IMR-90 (cell line): ENCODE measurements at regions not wholly inside any gene's neighbourhood (a gene's known extent, or its start where the extent isn't known, plus 50 kb on each side); places are given as distances from the start of the nearest gene placed in this dataset.

Experiments
- ATAC-seq: fragments of 200-7000 bp; cut with Tn5 transposase; 2 replicates; pipeline ENCODE4 v1.9.1; 2020; ENCODE audit warnings: low read depth, mild to moderate bottlenecking, moderate library complexity
- BruUV-seq: library from RNA; stranded (reverse); fragments of 400-500 nt; replicated peaks from 2 replicates; lab custom pipeline; 2021; lab: Mats Ljungman, UMichigan
- CTCF ChIA-PET: fragments of 300-600 bp; formaldehyde crosslinking; extraction: SDS; loops from one replicate; lab custom pipeline; 2021; ENCODE audit warnings: antibody characterized with exemption; lab: Yijun Ruan, JAX
- POLR2A ChIA-PET: fragments of 300-600 bp; sonication (Branson Sonifier 250); formaldehyde crosslinking; loops from one replicate; lab custom pipeline; 2022; ENCODE audit warnings: antibody characterized with exemption; ENCODE audit not compliant: unreplicated experiment; lab: Charles Lee
- DNase-seq: peaks from one replicate; pipeline ENCODE4 v3.0.0; 2013
- H2AFZ ChIP-seq: replicated peaks from 2 replicates; pipeline ENCODE3; 2013; ENCODE audit warnings: low read length, mild to moderate bottlenecking; ENCODE audit not compliant: poor library complexity
- H2AK5ac ChIP-seq: 2 replicates; pipeline ENCODE4 v1.6.1; 2013; ENCODE audit warnings: low read depth, low read length, inconsistent platforms
- H2AK9ac ChIP-seq: replicated peaks from 2 replicates; pipeline ENCODE3; 2013; ENCODE audit warnings: mild to moderate bottlenecking, low read depth, low read length, moderate library complexity; ENCODE audit not compliant: poor library complexity
- H2BK120ac ChIP-seq: 2 replicates; pipeline ENCODE4 v1.6.1; 2013; ENCODE audit warnings: low read depth, low read length, inconsistent platforms
- H2BK15ac ChIP-seq: 3 replicates; pipeline ENCODE4 v1.6.1; 2013; ENCODE audit warnings: low read depth, low read length, inconsistent platforms
- H2BK20ac ChIP-seq: 2 replicates; pipeline ENCODE4 v1.6.1; 2013; ENCODE audit warnings: low read depth, mild to moderate bottlenecking, inconsistent platforms, low read length, moderate library complexity
- H2BK5ac ChIP-seq: 2 replicates; pipeline ENCODE4 v1.6.1; 2013; ENCODE audit warnings: mild to moderate bottlenecking, low read depth, low read length, inconsistent platforms; ENCODE audit not compliant: poor library complexity, severe bottlenecking
- H3K14ac ChIP-seq: replicated peaks from 2 replicates; pipeline ENCODE4 v1.6.1; 2013; ENCODE audit warnings: low read depth, low read length, inconsistent platforms
- H3K18ac ChIP-seq: 2 replicates; pipeline ENCODE4 v1.6.1; 2013; ENCODE audit warnings: low read depth, low read length, control low read depth
- H3K23ac ChIP-seq: 2 replicates; pipeline ENCODE4 v1.6.1; 2013; ENCODE audit warnings: low read depth, low read length, inconsistent platforms
- H3K27ac ChIP-seq: 2 replicates; pipeline ENCODE4 v1.5.1; 2013; ENCODE audit warnings: mild to moderate bottlenecking, control low read depth, low read length; ENCODE audit not compliant: insufficient read depth
- H3K27me3 ChIP-seq: 2 replicates; pipeline ENCODE4 v1.6.1; 2013; ENCODE audit warnings: low read length; ENCODE audit not compliant: control insufficient read depth, insufficient read depth
- H3K36me3 ChIP-seq: 2 replicates; pipeline ENCODE4 v1.6.1; 2013; ENCODE audit warnings: low read length, mixed read lengths; ENCODE audit not compliant: control insufficient read depth, insufficient read depth
- H3K4ac ChIP-seq: 2 replicates; pipeline ENCODE4 v1.6.1; 2013; ENCODE audit warnings: low read depth, low read length, inconsistent platforms
- H3K4me1 ChIP-seq: 2 replicates; pipeline ENCODE4 v1.6.1; 2013; ENCODE audit warnings: low read length, mixed read lengths; ENCODE audit not compliant: control insufficient read depth, insufficient read depth
- H3K4me2 ChIP-seq: 2 replicates; pipeline ENCODE4 v1.6.1; 2013; ENCODE audit warnings: low read depth, mild to moderate bottlenecking, control low read depth, low read length, moderate library complexity
- H3K4me3 ChIP-seq: 2 replicates; pipeline ENCODE4 v1.5.1; 2013; ENCODE audit warnings: low read depth, mild to moderate bottlenecking, control low read depth, low read length, moderate library complexity; ENCODE audit not compliant: insufficient read depth
- H3K56ac ChIP-seq: 2 replicates; pipeline ENCODE4 v1.6.1; 2013; ENCODE audit warnings: low read length, inconsistent platforms; ENCODE audit not compliant: insufficient read depth; ENCODE audit errors: extremely low read depth
- H3K79me1 ChIP-seq, 2 experiments: 2 replicates each; pipeline ENCODE4 v1.6.1; 2013; ENCODE audit warnings: low read length in 2 of 2, inconsistent platforms in 1 of 2, low read depth in 1 of 2
- H3K9ac ChIP-seq: 2 replicates; pipeline ENCODE4 v1.6.1; 2013; ENCODE audit warnings: low read depth, low read length, control low read depth
- H3K9me1 ChIP-seq: 2 replicates; pipeline ENCODE4 v1.6.1; 2013; ENCODE audit warnings: low read length, inconsistent platforms; ENCODE audit not compliant: insufficient read depth
- H3K9me3 ChIP-seq: 2 replicates; pipeline ENCODE4 v1.6.1; 2013; ENCODE audit warnings: low read length; ENCODE audit not compliant: control insufficient read depth, insufficient read depth
- H4K20me1 ChIP-seq: 2 replicates; pipeline ENCODE4 v1.6.1; 2013; ENCODE audit warnings: low read length, inconsistent platforms; ENCODE audit not compliant: insufficient read depth
- H4K5ac ChIP-seq: 2 replicates; pipeline ENCODE4 v1.6.1; 2013; ENCODE audit warnings: mild to moderate bottlenecking, low read depth, low read length, control low read depth
- H4K8ac ChIP-seq, 2 experiments: 2 replicates each; pipeline ENCODE4 v1.6.1; 2013; ENCODE audit warnings: low read depth in 2 of 2, low read length in 2 of 2, control low read depth in 1 of 2, inconsistent platforms in 1 of 2
- H4K91ac ChIP-seq: 2 replicates; pipeline ENCODE4 v1.6.1; 2013; ENCODE audit warnings: low read depth, low read length, inconsistent platforms; ENCODE audit not compliant: insufficient read depth
- MXI1 ChIP-seq: IDR thresholded peaks from 2 replicates; pipeline ENCODE4 v1.6.1; 2012; ENCODE audit warnings: low read depth, mild to moderate bottlenecking, low read length, moderate library complexity, borderline replicate concordance
- NFE2L2 ChIP-seq: fragments of 150-350 bp; IDR thresholded peaks from 2 replicates; pipeline ENCODE4 v1.6.1; 2016; ENCODE audit warnings: low read depth, mild to moderate bottlenecking, low read length
- POLR2A ChIP-seq: IDR thresholded peaks from 2 replicates; pipeline ENCODE4 v1.6.1; 2012; ENCODE audit warnings: mild to moderate bottlenecking, low read depth, low read length
- RCOR1 ChIP-seq: IDR thresholded peaks from 2 replicates; pipeline ENCODE4 v1.6.1; 2012; ENCODE audit warnings: mild to moderate bottlenecking, low read length, improper control_type of control experiment; ENCODE audit not compliant: insufficient replicate concordance
- WGBS, 2 experiments: methylation state at CpG; one replicate each; pipeline versions ENCODE4 v1.1.5 to v1.1.7; 2013; ENCODE audit warnings: missing lambda C conversion rate in 2 of 2; ENCODE audit not compliant: insufficient read length in 1 of 2; ENCODE audit errors: extremely low coverage in 2 of 2; 5-methylcytosine and 5-hydroxymethylcytosine counted together
- dilution Hi-C: fragments of 300-500 bp; cut with HindIII; formaldehyde crosslinking; loops from one replicate; pipeline ENCODE4 v1.14.3; 2018; ENCODE audit warnings: low sequenced_read_pairs; ENCODE audit not compliant: unreplicated experiment
- in situ Hi-C: fragments of 300-500 bp; cut with MboI; formaldehyde crosslinking; loops from 3 replicates; pipeline ENCODE4 v1.14.3; 2019; ENCODE audit warnings: low sequenced_read_pairs, inconsistent platforms, mixed read lengths
- intact Hi-C: fragments of 100-400 bp; cut with micrococcal nuclease; formaldehyde crosslinking; loops from 2 replicates; pipeline ENCODE4 v1.10.0; 2022

- dilution Hi-C loops = no loop called here
- H2BK120ac ChIP-seq = no peak overlapping the region
- H3K18ac ChIP-seq = no peak overlapping the region
- DNase-seq (no peak), ATAC-seq (no peak)
- H2AK9ac ChIP-seq = no peak overlapping the region
- no peaks in the 10 kb centered on the region for H3K9me3 ChIP-seq
- H2BK5ac ChIP-seq = no peak overlapping the region
- no peak overlapping the region for H2AK5ac ChIP-seq
- H3K27me3 ChIP-seq = no peaks in the 10 kb centered on the region
- H3K4me2 ChIP-seq = no peak overlapping the region
- no peaks in the 10 kb centered on the region for H4K20me1 ChIP-seq
- no peak overlapping the region for H3K27ac ChIP-seq
- ChIA-PET CTCF (no interaction called here), POLR2A (no interaction called here)
- no peak overlapping the region for H3K23ac ChIP-seq
- H2AFZ ChIP-seq = no peak overlapping the region
- no peaks in the 10 kb centered on the region for H3K9me1 ChIP-seq
- intact Hi-C loops = no loop called here
- H3K4me1 ChIP-seq = no peaks in the 10 kb centered on the region
- TF ChIP-seq MXI1 = no peak
- TF ChIP-seq POLR2A = no peak
- TF ChIP-seq NFE2L2 = no peak
- TF ChIP-seq RCOR1 = no peak
- no peaks in the 10 kb centered on the region for H3K79me1 ChIP-seq
- 86% methylated on average over 9 of the region's 14 CpGs; no CpG with 5 or more reads in 1 of the 2 experiments for WGBS, 2 experiments
- no peak overlapping the region for H3K4ac ChIP-seq
- no peak overlapping the region for H4K91ac ChIP-seq
- no peak overlapping the region for H4K5ac ChIP-seq
- in situ Hi-C loops = no loop called here
- H2BK15ac ChIP-seq = no peak overlapping the region
- BruUV-seq = no TSS peak
- H2BK20ac ChIP-seq = no peak overlapping the region
- no peak overlapping the region for H3K14ac ChIP-seq
- no peaks in the 10 kb centered on the region for H3K36me3 ChIP-seq
- no peak overlapping the region for H3K4me3 ChIP-seq
- no peak overlapping the region for H3K9ac ChIP-seq
- no peak overlapping the region for H4K8ac ChIP-seq
- H3K56ac ChIP-seq = no peak overlapping the region
Measured at GRCh38 chr1:244917073-244917670, 52.8 kb upstream of the HNRNPU start.
